ENCODE measurements at regions not wholly inside any gene's neighbourhood (a gene's known extent, or its start where the extent isn't known, plus 50 kb on each side); places are given as distances from the start of the nearest gene placed in this dataset.

GRCh38 chr17:79664930-79665737, 54.3 kb upstream of the RBFOX3 start:
- TF ChIP-seq CTCF (conservative IDR thresholded peaks at IDR 0.05; ENCODE audit: low read depth, low read length) (no peak), EZH2 (IDR thresholded peaks at IDR 0.05; ENCODE audit: borderline replicate concordance, low read depth, low read length, poor library complexity, severe bottlenecking) (no peak)

All from A673 (cell line).